ENCODE measurements at regions not wholly inside any gene's neighbourhood (a gene's known extent, or its start where the extent isn't known, plus 50 kb on each side); places are given as distances from the start of the nearest gene placed in this dataset.

DNA sequence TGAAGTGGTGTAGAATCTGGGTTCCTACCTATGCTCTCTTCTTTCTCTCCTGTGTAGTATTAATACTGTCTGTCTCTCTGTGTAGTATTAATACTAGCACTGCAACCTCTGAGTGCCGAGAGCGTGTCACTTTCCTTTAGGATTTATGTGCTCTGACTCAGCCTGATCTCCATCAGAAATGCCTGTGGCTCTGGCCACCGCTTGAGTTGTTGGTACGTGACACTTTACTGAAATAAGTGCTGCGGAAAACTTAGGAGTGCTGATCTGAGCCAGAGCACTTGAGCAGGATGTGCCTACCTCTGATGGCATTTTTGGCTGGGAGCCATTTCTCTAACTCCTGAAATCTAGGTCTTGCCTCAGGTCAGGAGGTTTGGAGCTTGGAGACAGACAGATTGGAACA is 807.4 kb downstream of the SQOR start:
- no peak for TF ChIP-seq GATA3 (IDR thresholded peaks at IDR 0.05; ENCODE audit: low read depth, low read length)
- TF ChIP-seq GATA2 (IDR thresholded peaks at IDR 0.05; ENCODE audit: low read depth, low read length) = no peak
